Calu3 (cell line): ENCODE measurements at regions not wholly inside any gene's neighbourhood (a gene's known extent, or its start where the extent isn't known, plus 50 kb on each side); places are given as distances from the start of the nearest gene placed in this dataset.

Experiments used
- BruUV-seq: library from RNA; stranded (reverse); fragments of 400-500 nt; replicated peaks from 2 replicates; lab custom pipeline; 2021; lab: Mats Ljungman, UMichigan
- CTCF ChIA-PET: fragments of 300-600 bp; sonication (Branson Sonifier 250); formaldehyde crosslinking; loops from one replicate; lab custom pipeline; 2022; ENCODE audit warnings: antibody characterized with exemption; lab: Charles Lee
- DNase-seq: peaks from one replicate; pipeline ENCODE4 v3.0.0; 2022
- H3K27ac Mint-ChIP-seq: one replicate; pipeline ENCODE4 v1.8.0; 2022; ENCODE audit warnings: mixed read lengths; ENCODE audit not compliant: unreplicated experiment
- H3K27me3 Mint-ChIP-seq: one replicate; pipeline ENCODE4 v1.8.0; 2022; ENCODE audit warnings: mixed read lengths; ENCODE audit not compliant: unreplicated experiment
- H3K36me3 Mint-ChIP-seq: one replicate; pipeline ENCODE4 v1.8.0; 2022; ENCODE audit warnings: mild to moderate bottlenecking, moderate library complexity, mixed read lengths; ENCODE audit not compliant: insufficient read depth, unreplicated experiment
- H3K4me1 Mint-ChIP-seq: one replicate; pipeline ENCODE4 v1.8.0; 2022; ENCODE audit warnings: mild to moderate bottlenecking, low read depth, mixed read lengths; ENCODE audit not compliant: unreplicated experiment
- H3K4me3 Mint-ChIP-seq: one replicate; pipeline ENCODE4 v1.8.0; 2022; ENCODE audit warnings: mild to moderate bottlenecking, low read depth, moderate library complexity, mixed read lengths; ENCODE audit not compliant: unreplicated experiment
- H3K9me3 Mint-ChIP-seq: one replicate; pipeline ENCODE4 v1.8.0; 2022; ENCODE audit warnings: low read depth, mixed read lengths; ENCODE audit not compliant: unreplicated experiment
- intact Hi-C: fragments of 100-400 bp; cut with micrococcal nuclease; formaldehyde crosslinking; loops from one replicate; pipeline ENCODE4 v1.10.0; 2022; ENCODE audit not compliant: unreplicated experiment
- TF ChIP-seq, protein P1 (sequence below): fragments of 200-600 bp; IDR thresholded peaks from one replicate; pipeline ENCODE4 v1.8.0; 2022; ENCODE audit warnings: antibody characterized with exemption; ENCODE audit not compliant: unreplicated experiment

DNA sequence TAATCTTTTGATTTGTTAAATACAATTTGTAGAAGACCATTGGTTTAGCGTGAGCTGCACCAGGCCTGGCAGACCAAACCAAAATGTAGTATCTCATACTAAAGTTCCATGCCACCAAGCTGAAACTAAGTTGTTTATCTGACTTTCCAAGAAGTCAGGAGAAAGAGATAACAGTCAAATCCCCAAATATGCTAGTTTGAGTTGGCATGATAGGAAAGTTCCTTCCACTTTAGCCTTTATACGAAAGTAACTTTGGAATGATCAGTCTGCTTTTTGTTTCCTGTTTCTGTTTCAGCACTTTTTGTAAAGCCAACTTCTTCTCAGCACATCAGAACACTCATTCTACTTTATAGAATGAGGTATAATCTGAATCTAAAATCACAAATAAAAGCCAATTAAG, 449.2 kb downstream of the GRXCR1 start:
- TF ChIP-seq, protein P1, sequence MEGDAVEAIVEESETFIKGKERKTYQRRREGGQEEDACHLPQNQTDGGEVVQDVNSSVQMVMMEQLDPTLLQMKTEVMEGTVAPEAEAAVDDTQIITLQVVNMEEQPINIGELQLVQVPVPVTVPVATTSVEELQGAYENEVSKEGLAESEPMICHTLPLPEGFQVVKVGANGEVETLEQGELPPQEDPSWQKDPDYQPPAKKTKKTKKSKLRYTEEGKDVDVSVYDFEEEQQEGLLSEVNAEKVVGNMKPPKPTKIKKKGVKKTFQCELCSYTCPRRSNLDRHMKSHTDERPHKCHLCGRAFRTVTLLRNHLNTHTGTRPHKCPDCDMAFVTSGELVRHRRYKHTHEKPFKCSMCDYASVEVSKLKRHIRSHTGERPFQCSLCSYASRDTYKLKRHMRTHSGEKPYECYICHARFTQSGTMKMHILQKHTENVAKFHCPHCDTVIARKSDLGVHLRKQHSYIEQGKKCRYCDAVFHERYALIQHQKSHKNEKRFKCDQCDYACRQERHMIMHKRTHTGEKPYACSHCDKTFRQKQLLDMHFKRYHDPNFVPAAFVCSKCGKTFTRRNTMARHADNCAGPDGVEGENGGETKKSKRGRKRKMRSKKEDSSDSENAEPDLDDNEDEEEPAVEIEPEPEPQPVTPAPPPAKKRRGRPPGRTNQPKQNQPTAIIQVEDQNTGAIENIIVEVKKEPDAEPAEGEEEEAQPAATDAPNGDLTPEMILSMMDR, result no peak
- H3K9me3 Mint-ChIP-seq, result peaks cover 4% of the 10 kb centered on the region
- H3K4me1 Mint-ChIP-seq, result no peaks in the 10 kb centered on the region
- BruUV-seq, result no TSS peak
- no peaks in the 10 kb centered on the region for H3K27me3 Mint-ChIP-seq
- no peak overlapping the region for H3K4me3 Mint-ChIP-seq
- no peaks in the 10 kb centered on the region for H3K36me3 Mint-ChIP-seq
- DNase-seq, result no peak
- CTCF ChIA-PET, result no interaction called here
- intact Hi-C loops, result no loop called here
- H3K27ac Mint-ChIP-seq, result no peak overlapping the region

DNA sequence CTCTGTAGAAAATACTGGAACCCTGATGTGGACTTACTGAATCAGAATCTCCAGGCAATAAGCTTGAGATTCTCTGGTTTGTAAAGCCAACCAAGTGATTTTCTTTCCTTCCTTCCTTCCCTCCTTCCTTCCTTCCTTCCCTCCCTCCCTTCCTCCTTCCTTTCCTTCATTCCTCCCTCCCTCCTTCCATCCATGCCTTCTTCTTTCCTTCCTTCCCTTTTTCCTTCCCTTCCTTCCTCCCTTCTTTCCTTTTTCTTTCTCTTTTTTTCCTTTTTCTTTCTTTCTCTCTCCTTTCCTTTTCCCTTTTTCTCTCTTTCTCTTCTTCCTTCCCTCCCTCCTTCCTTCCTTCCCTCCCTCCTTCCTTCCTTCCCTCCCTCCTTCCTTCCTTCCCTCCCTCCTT, 450.8 kb downstream of the GRXCR1 start:
- Mint-ChIP-seq H3K4me1 (no peaks in the 10 kb centered on the region), H3K4me3 (no peak overlapping the region), H3K27ac (peak overlapping the region; percentile 15), H3K27me3 (no peaks in the 10 kb centered on the region), H3K9me3 (peaks cover 4% of the 10 kb centered on the region), H3K36me3 (no peaks in the 10 kb centered on the region)
- CTCF ChIA-PET, result no interaction called here
- intact Hi-C loops, result no loop called here
- BruUV-seq, result no TSS peak
- DNase-seq, result no peak
- TF ChIP-seq, protein P1, result no peak

GRCh38 chr4:43345323-43345925, 452.9 kb downstream of the GRXCR1 start:
- H3K4me1 Mint-ChIP-seq, result no peaks in the 10 kb centered on the region
- no TSS peak for BruUV-seq
- no peaks in the 10 kb centered on the region for H3K27me3 Mint-ChIP-seq
- H3K4me3 Mint-ChIP-seq, result no peak overlapping the region
- TF ChIP-seq, protein P1, result no peak
- intact Hi-C loops, result no loop called here
- H3K36me3 Mint-ChIP-seq, result no peaks in the 10 kb centered on the region
- no peak overlapping the region for H3K27ac Mint-ChIP-seq
- peaks cover 2% of the 10 kb centered on the region for H3K9me3 Mint-ChIP-seq
- CTCF ChIA-PET, result no interaction called here
- DNase-seq, result no peak

- Mint-ChIP-seq H3K27ac (no peak overlapping the region), H3K4me1 (no peaks in the 10 kb centered on the region), H3K27me3 (no peaks in the 10 kb centered on the region), H3K9me3 (peaks cover 2% of the 10 kb centered on the region), H3K36me3 (no peaks in the 10 kb centered on the region), H3K4me3 (no peak overlapping the region)
- BruUV-seq, result no TSS peak
- CTCF ChIA-PET, result no interaction called here
- TF ChIP-seq, protein P1, result no peak
- no peak for DNase-seq
- intact Hi-C loops, result no loop called here
Observed at GRCh38 chr4:43348591-43348990, 456.1 kb downstream of the GRXCR1 start.
